Peyer's patch (tissue), 4 donors: ENCODE measurements at regions not wholly inside any gene's neighbourhood (a gene's known extent, or its start where the extent isn't known, plus 50 kb on each side); places are given as distances from the start of the nearest gene placed in this dataset.

Source experiments
- POLR2A ChIP-seq, 2 donors: fragments of 450-650 bp; IDR thresholded peaks; one replicate each; pipeline ENCODE4 v1.5.1; 2017; ENCODE audit warnings: antibody characterized with exemption in 2 of 2, mild to moderate bottlenecking in 2 of 2, moderate library complexity in 2 of 2
- TF ChIP-seq, protein P1 (sequence below), 6 experiments: fragments of 450-650 bp in 4 of 6; fragments of 200-600 bp in 2 of 6; sonication (generic) in 1 of 6; IDR thresholded peaks; one replicate each; pipeline ENCODE4 v1.5.1; 2017 to 2019; ENCODE audit warnings: antibody characterized with exemption in 6 of 6, mild to moderate bottlenecking in 3 of 6, moderate library complexity in 1 of 6

DNA sequence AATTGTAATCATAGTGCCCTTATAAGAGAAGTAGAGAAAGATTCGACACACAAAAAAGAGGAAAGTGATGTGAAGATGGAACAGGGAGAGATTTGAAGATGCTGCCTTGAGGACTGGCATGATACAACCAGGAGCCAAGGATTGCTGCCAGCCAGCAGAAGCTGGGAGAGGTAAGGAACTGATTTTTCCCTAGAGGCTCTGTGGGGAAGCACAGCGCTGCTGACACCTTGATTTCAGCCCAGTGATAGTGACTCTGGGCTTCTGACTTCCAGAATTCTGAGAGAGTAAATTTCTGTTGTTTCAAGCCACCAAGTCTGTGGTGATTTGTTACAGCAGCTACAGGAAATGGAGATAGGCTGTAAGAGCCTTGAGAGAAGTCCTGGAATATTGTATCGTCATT, 98.2 kb downstream of the RAB11FIP2 start:
- TF ChIP-seq, protein P1, sequence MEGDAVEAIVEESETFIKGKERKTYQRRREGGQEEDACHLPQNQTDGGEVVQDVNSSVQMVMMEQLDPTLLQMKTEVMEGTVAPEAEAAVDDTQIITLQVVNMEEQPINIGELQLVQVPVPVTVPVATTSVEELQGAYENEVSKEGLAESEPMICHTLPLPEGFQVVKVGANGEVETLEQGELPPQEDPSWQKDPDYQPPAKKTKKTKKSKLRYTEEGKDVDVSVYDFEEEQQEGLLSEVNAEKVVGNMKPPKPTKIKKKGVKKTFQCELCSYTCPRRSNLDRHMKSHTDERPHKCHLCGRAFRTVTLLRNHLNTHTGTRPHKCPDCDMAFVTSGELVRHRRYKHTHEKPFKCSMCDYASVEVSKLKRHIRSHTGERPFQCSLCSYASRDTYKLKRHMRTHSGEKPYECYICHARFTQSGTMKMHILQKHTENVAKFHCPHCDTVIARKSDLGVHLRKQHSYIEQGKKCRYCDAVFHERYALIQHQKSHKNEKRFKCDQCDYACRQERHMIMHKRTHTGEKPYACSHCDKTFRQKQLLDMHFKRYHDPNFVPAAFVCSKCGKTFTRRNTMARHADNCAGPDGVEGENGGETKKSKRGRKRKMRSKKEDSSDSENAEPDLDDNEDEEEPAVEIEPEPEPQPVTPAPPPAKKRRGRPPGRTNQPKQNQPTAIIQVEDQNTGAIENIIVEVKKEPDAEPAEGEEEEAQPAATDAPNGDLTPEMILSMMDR (IDR thresholded peaks at IDR 0.05), result no peak
- no peak for TF ChIP-seq POLR2A (IDR thresholded peaks at IDR 0.05)
